Psoas muscle (tissue), 7 donors: ENCODE measurements at regions not wholly inside any gene's neighbourhood (a gene's known extent, or its start where the extent isn't known, plus 50 kb on each side); places are given as distances from the start of the nearest gene placed in this dataset.

Experiments used
- ATAC-seq, 4 donors: fragments of 200-7000 bp; cut with Tn5 transposase; one replicate each; pipeline ENCODE4 v1.9.1; 2020; ENCODE audit warnings: moderate library complexity in 3 of 4, mild to moderate bottlenecking in 2 of 4
- DNase-seq, 2 donors: peaks; one replicate each; pipeline ENCODE4 v3.0.0-alpha.2; 2020
- H3K27ac ChIP-seq: fragments of 200-600 bp; one replicate; pipeline ENCODE4 v1.8.0; 2022
- H3K27me3 ChIP-seq, 3 donors: fragments of 200-600 bp in 1 of 3; one replicate each; pipeline versions ENCODE4 v1.6.1 to v1.8.0; 2013 to 2022; ENCODE audit warnings: low read length in 2 of 3, mild to moderate bottlenecking in 2 of 3, moderate library complexity in 1 of 3; ENCODE audit not compliant: insufficient read depth in 3 of 3
- H3K36me3 ChIP-seq, 2 donors: fragments of 200-600 bp in 1 of 2; one replicate each; pipeline versions ENCODE4 v1.6.1 to v1.8.0; 2013 to 2022; ENCODE audit warnings: low read depth in 1 of 2, mild to moderate bottlenecking in 1 of 2, moderate library complexity in 1 of 2; ENCODE audit not compliant: insufficient read depth in 1 of 2
- H3K4me1 ChIP-seq: fragments of 200-600 bp; one replicate; pipeline ENCODE4 v1.8.0; 2022
- H3K4me3 ChIP-seq: fragments of 200-600 bp; one replicate; pipeline ENCODE4 v1.8.0; 2022; ENCODE audit warnings: mild to moderate bottlenecking
- H3K9me3 ChIP-seq: fragments of 200-600 bp; one replicate; pipeline ENCODE4 v1.8.0; 2022
- WGBS, 3 donors: extraction: QIAGEN DNeasy Blood & Tissue Kit; methylation state at CpG; one replicate each; pipeline versions ENCODE4 v1.1.6 to v1.1.7; 2013; 5-methylcytosine and 5-hydroxymethylcytosine counted together
- intact Hi-C, 2 donors: fragments of 100-400 bp; cut with DNase I; formaldehyde crosslinking; loops; one replicate each; pipeline versions ENCODE4 v1.11.0 to v1.14.2; 2022
- TF ChIP-seq, protein P1 (sequence below): fragments of 200-600 bp; IDR thresholded peaks from one replicate; pipeline ENCODE4 v1.8.0; 2022; ENCODE audit warnings: antibody characterized with exemption
- donor health status: healthy with polysubstance abuse.
- donor health status: DM: no; HTN: no; CAD: no; lungs with moderate emphysema.
- donor health status: Bipolar disorder and iron deficiency.
- donor health status: healthy.
- donor health status: DM: yes; HTN: yes; CAD: no.
- donor health status: DM: no; HTN: no; CAD: no.
- donor health status: DM: yes; HTN: yes; CAD: no.

- H3K36me3 ChIP-seq: no peaks in the 10 kb centered on the region
- WGBS, 3 donors: 59 to 66% (median 64%) methylated on average over 3 of the region's 3 CpGs
- ATAC-seq (no peak), DNase-seq (no peak)
- no peak overlapping the region for H3K4me3 ChIP-seq
- TF ChIP-seq, protein P1, sequence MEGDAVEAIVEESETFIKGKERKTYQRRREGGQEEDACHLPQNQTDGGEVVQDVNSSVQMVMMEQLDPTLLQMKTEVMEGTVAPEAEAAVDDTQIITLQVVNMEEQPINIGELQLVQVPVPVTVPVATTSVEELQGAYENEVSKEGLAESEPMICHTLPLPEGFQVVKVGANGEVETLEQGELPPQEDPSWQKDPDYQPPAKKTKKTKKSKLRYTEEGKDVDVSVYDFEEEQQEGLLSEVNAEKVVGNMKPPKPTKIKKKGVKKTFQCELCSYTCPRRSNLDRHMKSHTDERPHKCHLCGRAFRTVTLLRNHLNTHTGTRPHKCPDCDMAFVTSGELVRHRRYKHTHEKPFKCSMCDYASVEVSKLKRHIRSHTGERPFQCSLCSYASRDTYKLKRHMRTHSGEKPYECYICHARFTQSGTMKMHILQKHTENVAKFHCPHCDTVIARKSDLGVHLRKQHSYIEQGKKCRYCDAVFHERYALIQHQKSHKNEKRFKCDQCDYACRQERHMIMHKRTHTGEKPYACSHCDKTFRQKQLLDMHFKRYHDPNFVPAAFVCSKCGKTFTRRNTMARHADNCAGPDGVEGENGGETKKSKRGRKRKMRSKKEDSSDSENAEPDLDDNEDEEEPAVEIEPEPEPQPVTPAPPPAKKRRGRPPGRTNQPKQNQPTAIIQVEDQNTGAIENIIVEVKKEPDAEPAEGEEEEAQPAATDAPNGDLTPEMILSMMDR: no peak
- H3K27ac ChIP-seq: no peak overlapping the region
- H3K9me3 ChIP-seq: no peaks in the 10 kb centered on the region
- intact Hi-C loops: no loop called here
- no peaks in the 10 kb centered on the region for H3K4me1 ChIP-seq
- H3K27me3 ChIP-seq: no peaks in the 10 kb centered on the region
Observed at GRCh38 chr14:65993103-65993502, 493.1 kb upstream of the CCDC196 start.

DNA sequence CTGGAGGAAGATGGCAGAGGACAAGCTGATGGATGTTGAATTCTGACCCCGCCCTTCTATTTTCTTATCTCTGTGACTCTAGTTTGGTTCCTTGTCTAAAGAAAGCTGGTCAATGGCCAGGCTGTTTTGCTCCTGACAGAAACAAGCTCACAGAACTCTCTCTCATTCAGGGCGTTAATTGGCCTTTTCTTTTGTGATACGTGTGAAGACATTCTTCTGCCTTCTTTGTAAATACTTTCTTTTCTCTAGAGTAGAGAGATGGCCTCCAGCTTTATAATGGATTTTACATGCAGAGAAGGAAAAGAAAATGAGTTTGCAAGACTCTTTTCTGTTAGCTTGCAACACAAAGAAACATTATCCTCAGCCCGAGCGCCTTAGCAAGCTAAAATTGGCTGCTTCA lies 492.2 kb upstream of the CCDC196 start:
- H3K4me1 ChIP-seq: no peaks in the 10 kb centered on the region
- H3K27ac ChIP-seq: no peak overlapping the region
- intact Hi-C loops: no loop called here
- no peak for ATAC-seq
- no peaks in the 10 kb centered on the region for H3K27me3 ChIP-seq
- H3K9me3 ChIP-seq: no peaks in the 10 kb centered on the region
- WGBS, 3 donors: 63 to 69% (median 66%) methylated on average over 5 of the region's 5 CpGs
- no peak overlapping the region for H3K4me3 ChIP-seq
- H3K36me3 ChIP-seq: no peaks in the 10 kb centered on the region
- TF ChIP-seq, protein P1: no peak
- no peak for DNase-seq

GRCh38 chr14:65997347-65997746 lies 488.8 kb upstream of the CCDC196 start:
- no peak overlapping the region for H3K27ac ChIP-seq
- TF ChIP-seq, protein P1: no peak
- H3K4me1 ChIP-seq: no peaks in the 10 kb centered on the region
- ATAC-seq (no peak), DNase-seq (no peak)
- H3K9me3 ChIP-seq: no peaks in the 10 kb centered on the region
- no peaks in the 10 kb centered on the region for H3K36me3 ChIP-seq
- H3K27me3 ChIP-seq: peaks cover 0 to 4% (median 1%) of the 10 kb centered on the region in 3 donors
- intact Hi-C loops: no loop called here
- no peak overlapping the region for H3K4me3 ChIP-seq
- 77 to 80% (median 78%) methylated on average over 2 of the region's 2 CpGs for WGBS, 3 donors

GRCh38 chr14:65999865-66000264 lies 486.3 kb upstream of the CCDC196 start:
- intact Hi-C loops: no loop called here
- TF ChIP-seq, protein P1: no peak
- no peak for ATAC-seq

GRCh38 chr14:66000766-66001165 lies 485.4 kb upstream of the CCDC196 start:
- WGBS, 3 donors: 60 to 74% (median 67%) methylated on average over 1 of the region's 1 CpG
- TF ChIP-seq, protein P1: no peak
- peaks cover 0 to 4% (median 1%) of the 10 kb centered on the region in 3 donors for H3K27me3 ChIP-seq
- DNase-seq (no peak), ATAC-seq (no peak)
- H3K4me3 ChIP-seq: no peak overlapping the region
- intact Hi-C loops: no loop called here
- no peaks in the 10 kb centered on the region for H3K9me3 ChIP-seq
- H3K4me1 ChIP-seq: no peaks in the 10 kb centered on the region
- no peak overlapping the region for H3K27ac ChIP-seq
- no peaks in the 10 kb centered on the region for H3K36me3 ChIP-seq

More at GRCh38 chr14:65999865-66000264, 486.3 kb upstream of the CCDC196 start:
- Histone ChIP-seq H3K27me3 (peaks cover 0 to 4% (median 1%) of the 10 kb centered on the region in 3 donors), H3K36me3 (no peaks in the 10 kb centered on the region), H3K4me1 (no peaks in the 10 kb centered on the region), H3K27ac (no peak overlapping the region), H3K9me3 (no peaks in the 10 kb centered on the region), H3K4me3 (no peak overlapping the region)
- 70 to 79% (median 75%) methylated on average over 1 of the region's 1 CpG for WGBS, 3 donors
- no peak for DNase-seq
